ENCODE measurements at regions not wholly inside any gene's neighbourhood (a gene's known extent, or its start where the extent isn't known, plus 50 kb on each side); places are given as distances from the start of the nearest gene placed in this dataset.

DNA sequence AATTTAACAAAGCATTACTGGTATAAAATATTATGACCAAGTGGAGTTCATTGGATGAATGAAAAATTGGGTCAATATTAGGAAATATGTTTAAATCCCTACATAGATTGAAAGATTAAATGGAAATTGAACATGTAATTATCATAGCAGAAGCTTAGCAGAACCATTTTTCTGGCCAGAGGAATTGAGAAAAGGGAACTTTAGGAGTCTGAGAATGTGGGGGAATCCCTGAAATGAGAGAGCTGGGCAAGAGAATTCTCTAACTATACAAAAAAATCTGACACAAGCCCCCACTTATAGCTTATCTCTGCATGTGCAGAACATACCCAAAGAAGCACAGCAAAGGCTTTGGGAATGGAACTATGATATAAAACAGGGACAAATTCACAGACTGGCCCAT, 67.4 kb upstream of the ARHGAP18 start:
- Histone ChIP-seq H3K79me2 (ENCODE audit: insufficient read depth) (no peaks in the 10 kb centered on the region), H3K4me1 (ENCODE audit: control insufficient read depth in 1 of 2, insufficient read depth in 2 of 2, low read depth in 1 of 2, low read length in 1 of 2) (no peaks in the 10 kb centered on the region; a peak in 1 of 4 replicates), H4K20me1 (ENCODE audit: insufficient read depth) (no peaks in the 10 kb centered on the region), H3K4me3 (ENCODE audit: low read depth in 2 of 2, low read length in 1 of 2) (no peak overlapping the region), H3K4me2 (no peak overlapping the region), H3K9me2 (no peaks in the 10 kb centered on the region), H3K36me3 (replicated peaks in 1 of 2; ENCODE audit: control insufficient read depth in 1 of 2, insufficient read depth in 2 of 2, low read length in 1 of 2) (peaks cover 0 to 10% of the 10 kb centered on the region in 2 experiments), H3K27ac (ENCODE audit: low read depth in 2 of 2, low read length in 1 of 2) (no peak overlapping the region), H3K27me3 (ENCODE audit: insufficient read depth) (no peaks in the 10 kb centered on the region), H3K9me3 (peaks cover 13% of the 10 kb centered on the region), H3F3A (replicated peaks; ENCODE audit: insufficient read depth) (peaks cover 3% of the 10 kb centered on the region), H2AFZ (ENCODE audit: low read depth) (no peak overlapping the region), H3K9ac (no peak overlapping the region)
- DNase-seq = no peak
- TF ChIP-seq, protein P1, sequence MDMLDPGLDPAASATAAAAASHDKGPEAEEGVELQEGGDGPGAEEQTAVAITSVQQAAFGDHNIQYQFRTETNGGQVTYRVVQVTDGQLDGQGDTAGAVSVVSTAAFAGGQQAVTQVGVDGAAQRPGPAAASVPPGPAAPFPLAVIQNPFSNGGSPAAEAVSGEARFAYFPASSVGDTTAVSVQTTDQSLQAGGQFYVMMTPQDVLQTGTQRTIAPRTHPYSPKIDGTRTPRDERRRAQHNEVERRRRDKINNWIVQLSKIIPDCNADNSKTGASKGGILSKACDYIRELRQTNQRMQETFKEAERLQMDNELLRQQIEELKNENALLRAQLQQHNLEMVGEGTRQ (IDR thresholded peaks at IDR 0.05; ENCODE audit: borderline replicate concordance, low read depth, low read length) = no peak
- TF ChIP-seq TAF1 (IDR thresholded peaks at IDR 0.05; ENCODE audit: borderline replicate concordance, low read depth, low read length) = no peak
- TF ChIP-seq, protein P2, sequence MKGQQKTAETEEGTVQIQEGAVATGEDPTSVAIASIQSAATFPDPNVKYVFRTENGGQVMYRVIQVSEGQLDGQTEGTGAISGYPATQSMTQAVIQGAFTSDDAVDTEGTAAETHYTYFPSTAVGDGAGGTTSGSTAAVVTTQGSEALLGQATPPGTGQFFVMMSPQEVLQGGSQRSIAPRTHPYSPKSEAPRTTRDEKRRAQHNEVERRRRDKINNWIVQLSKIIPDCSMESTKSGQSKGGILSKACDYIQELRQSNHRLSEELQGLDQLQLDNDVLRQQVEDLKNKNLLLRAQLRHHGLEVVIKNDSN (IDR thresholded peaks at IDR 0.05; ENCODE audit: borderline replicate concordance, low read depth) = no peak
- TF ChIP-seq GATA2 (CRISPR knock-in tag; IDR thresholded peaks at IDR 0.05) = no peak
- TF ChIP-seq MXI1 (IDR thresholded peaks at IDR 0.05; ENCODE audit: low read depth, low read length) = no peak
- no peak for TF ChIP-seq CHD2 (IDR thresholded peaks at IDR 0.05; ENCODE audit: low read length, partially characterized antibody)
- no peak for TF ChIP-seq RCOR1 (IDR thresholded peaks at IDR 0.05; ENCODE audit: low read length)
- TF ChIP-seq, protein P3, sequence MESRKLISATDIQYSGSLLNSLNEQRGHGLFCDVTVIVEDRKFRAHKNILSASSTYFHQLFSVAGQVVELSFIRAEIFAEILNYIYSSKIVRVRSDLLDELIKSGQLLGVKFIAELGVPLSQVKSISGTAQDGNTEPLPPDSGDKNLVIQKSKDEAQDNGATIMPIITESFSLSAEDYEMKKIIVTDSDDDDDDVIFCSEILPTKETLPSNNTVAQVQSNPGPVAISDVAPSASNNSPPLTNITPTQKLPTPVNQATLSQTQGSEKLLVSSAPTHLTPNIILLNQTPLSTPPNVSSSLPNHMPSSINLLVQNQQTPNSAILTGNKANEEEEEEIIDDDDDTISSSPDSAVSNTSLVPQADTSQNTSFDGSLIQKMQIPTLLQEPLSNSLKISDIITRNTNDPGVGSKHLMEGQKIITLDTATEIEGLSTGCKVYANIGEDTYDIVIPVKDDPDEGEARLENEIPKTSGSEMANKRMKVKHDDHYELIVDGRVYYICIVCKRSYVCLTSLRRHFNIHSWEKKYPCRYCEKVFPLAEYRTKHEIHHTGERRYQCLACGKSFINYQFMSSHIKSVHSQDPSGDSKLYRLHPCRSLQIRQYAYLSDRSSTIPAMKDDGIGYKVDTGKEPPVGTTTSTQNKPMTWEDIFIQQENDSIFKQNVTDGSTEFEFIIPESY (IDR thresholded peaks at IDR 0.05; ENCODE audit: borderline replicate concordance, low read depth) = no peak
- TF ChIP-seq EZH2phosphoT487 (IDR thresholded peaks at IDR 0.05; ENCODE audit: borderline replicate concordance, low read depth) = no peak
- TF ChIP-seq RFX5 (IDR thresholded peaks at IDR 0.05; ENCODE audit: low read length) = no peak
- no peak for TF ChIP-seq MEF2A (IDR thresholded peaks at IDR 0.05; ENCODE audit: borderline replicate concordance, low read depth)
- TF ChIP-seq FOXM1 (IDR thresholded peaks at IDR 0.05; ENCODE audit: low read depth) = no peak
- no peak for TF ChIP-seq NRF1 (IDR thresholded peaks at IDR 0.05; ENCODE audit: low read depth, low read length)
- no peak for TF ChIP-seq SIN3A (IDR thresholded peaks at IDR 0.05; ENCODE audit: borderline replicate concordance, low read depth, low read length)
- TF ChIP-seq FOSL2 (IDR thresholded peaks at IDR 0.05; ENCODE audit: borderline replicate concordance, low read depth) = no peak
- TF ChIP-seq, protein P4, sequence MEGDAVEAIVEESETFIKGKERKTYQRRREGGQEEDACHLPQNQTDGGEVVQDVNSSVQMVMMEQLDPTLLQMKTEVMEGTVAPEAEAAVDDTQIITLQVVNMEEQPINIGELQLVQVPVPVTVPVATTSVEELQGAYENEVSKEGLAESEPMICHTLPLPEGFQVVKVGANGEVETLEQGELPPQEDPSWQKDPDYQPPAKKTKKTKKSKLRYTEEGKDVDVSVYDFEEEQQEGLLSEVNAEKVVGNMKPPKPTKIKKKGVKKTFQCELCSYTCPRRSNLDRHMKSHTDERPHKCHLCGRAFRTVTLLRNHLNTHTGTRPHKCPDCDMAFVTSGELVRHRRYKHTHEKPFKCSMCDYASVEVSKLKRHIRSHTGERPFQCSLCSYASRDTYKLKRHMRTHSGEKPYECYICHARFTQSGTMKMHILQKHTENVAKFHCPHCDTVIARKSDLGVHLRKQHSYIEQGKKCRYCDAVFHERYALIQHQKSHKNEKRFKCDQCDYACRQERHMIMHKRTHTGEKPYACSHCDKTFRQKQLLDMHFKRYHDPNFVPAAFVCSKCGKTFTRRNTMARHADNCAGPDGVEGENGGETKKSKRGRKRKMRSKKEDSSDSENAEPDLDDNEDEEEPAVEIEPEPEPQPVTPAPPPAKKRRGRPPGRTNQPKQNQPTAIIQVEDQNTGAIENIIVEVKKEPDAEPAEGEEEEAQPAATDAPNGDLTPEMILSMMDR (IDR thresholded peaks at IDR 0.05) = no peak
- ChIA-PET POLR2A (no interaction called here), CTCF (no interaction called here)
